ENCODE measurements at regions not wholly inside any gene's neighbourhood (a gene's known extent, or its start where the extent isn't known, plus 50 kb on each side); places are given as distances from the start of the nearest gene placed in this dataset.
A peak's percentile ranks its signal among the peaks of the same experiment; 100 is the strongest.

DNA sequence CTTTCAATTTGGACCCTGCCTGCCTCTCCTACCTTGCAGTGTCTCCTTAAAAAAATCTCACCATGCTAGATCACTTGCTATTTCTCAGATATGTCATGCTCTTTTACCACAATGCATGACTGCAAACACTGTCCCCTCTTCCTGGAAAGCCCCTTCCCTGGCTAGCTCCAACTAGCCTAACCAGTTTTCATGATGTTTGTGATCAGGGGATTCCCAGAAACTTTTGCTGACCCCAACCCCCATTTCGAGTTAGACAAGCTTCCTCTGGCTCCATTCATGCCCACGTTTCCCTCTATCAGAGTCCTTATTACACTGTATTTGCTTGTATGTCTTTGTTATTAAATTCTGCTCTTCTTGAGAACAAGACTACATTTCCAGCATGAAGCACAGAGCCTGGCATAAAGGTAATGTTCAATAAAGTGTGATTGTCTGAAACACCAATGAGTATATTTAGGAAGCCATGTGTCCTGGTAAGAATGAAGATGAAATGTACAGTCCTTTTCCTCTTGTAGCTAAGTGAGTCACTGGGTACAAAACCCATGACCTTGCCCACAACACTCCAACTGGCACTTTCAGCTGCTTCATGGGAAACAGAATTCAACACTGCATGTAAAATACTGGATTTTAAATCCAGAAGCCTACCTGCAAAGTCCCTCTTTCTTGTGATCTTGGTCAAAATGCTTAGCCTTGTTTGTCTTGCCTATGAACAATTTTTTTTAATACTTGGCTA lies 62.0 kb upstream of the ATL2 start:
- H3K4me3 ChIP-seq (ENCODE audit: low read depth, low read length): no peak overlapping the region
- TF ChIP-seq, protein P1, sequence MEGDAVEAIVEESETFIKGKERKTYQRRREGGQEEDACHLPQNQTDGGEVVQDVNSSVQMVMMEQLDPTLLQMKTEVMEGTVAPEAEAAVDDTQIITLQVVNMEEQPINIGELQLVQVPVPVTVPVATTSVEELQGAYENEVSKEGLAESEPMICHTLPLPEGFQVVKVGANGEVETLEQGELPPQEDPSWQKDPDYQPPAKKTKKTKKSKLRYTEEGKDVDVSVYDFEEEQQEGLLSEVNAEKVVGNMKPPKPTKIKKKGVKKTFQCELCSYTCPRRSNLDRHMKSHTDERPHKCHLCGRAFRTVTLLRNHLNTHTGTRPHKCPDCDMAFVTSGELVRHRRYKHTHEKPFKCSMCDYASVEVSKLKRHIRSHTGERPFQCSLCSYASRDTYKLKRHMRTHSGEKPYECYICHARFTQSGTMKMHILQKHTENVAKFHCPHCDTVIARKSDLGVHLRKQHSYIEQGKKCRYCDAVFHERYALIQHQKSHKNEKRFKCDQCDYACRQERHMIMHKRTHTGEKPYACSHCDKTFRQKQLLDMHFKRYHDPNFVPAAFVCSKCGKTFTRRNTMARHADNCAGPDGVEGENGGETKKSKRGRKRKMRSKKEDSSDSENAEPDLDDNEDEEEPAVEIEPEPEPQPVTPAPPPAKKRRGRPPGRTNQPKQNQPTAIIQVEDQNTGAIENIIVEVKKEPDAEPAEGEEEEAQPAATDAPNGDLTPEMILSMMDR (IDR thresholded peaks at IDR 0.05; ENCODE audit: insufficient read depth, low read depth, low read length, missing control alignments): no peak
- DNase-seq (ENCODE audit: low read depth): peak; percentile 87

DNA sequence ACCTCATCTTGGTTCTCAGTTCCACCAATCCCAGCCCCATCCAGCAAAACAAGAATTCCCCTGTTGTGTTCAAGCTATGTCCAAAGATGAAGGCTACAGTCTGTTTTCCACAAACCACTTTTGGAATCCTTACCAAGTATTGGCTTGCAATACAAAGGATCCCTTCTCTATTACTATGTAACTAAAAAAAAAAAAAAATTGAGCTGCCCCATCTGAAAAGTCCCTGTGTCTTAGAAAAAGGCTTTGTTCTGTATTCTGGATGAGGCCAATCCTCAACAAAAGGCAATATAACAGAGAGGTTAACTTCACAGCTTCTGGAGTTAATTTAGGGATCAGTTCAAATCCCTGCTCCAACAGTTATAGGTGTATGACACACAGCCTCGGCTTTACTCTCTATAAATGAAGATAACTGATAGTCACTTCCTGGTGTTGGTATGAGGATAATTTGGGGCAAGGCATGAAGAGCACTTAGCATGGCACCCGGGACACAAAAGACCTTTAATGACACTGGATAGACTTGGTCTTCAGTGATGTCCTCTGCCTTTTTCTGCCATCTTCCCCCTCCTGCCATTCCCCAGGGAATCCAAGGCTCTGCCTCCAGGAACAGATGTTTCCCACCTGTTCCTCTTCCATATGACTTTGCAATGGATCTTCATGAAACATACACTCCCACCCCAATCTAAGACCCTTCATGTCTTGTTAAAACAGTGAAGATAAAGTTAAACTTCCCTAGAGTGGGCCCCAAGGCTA lies 61.2 kb upstream of the ATL2 start:
- no peak overlapping the region for H3K4me3 ChIP-seq (ENCODE audit: low read depth, low read length)
- DNase-seq (ENCODE audit: low read depth): peak; percentile 16
- TF ChIP-seq, protein P1 (IDR thresholded peaks at IDR 0.05; ENCODE audit: insufficient read depth, low read depth, low read length, missing control alignments): no peak

- TF ChIP-seq, protein P1 (IDR thresholded peaks at IDR 0.05; ENCODE audit: insufficient read depth, low read depth, low read length, missing control alignments): no peak
- H3K4me3 ChIP-seq (ENCODE audit: low read depth, low read length): no peak overlapping the region
- no peak for DNase-seq (ENCODE audit: low read depth)
These were observed 59.2 kb upstream of the ATL2 start for GRCh38 chr2:38436227-38436664.

- TF ChIP-seq, protein P1 (IDR thresholded peaks at IDR 0.05; ENCODE audit: insufficient read depth, low read depth, low read length, missing control alignments): no peak
- DNase-seq (ENCODE audit: low read depth): no peak
- no peak overlapping the region for H3K4me3 ChIP-seq (ENCODE audit: low read depth, low read length)
These were observed 58.7 kb upstream of the ATL2 start for GRCh38 chr2:38435775-38436174.

DNA sequence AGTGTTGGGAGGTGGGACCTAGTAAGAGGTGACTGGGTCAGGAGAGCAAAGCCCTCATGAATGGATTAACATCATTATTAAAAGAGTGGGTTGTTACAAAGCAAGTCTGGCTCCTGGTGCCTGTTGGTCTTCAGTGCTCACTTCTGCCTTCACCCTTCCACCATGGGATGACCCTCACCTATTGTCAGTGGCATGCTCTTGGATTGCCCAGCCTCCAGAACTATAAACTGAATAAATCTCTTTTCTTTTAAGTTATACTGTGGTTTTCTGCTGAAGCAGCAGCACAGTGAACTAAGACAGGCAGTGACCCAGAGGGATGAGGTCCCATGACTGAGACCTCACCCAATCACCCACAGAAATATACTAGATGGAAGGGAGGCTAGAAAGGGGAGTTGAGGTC lies 57.5 kb upstream of the ATL2 start:
- DNase-seq (ENCODE audit: low read depth): no peak
- no peak overlapping the region for H3K4me3 ChIP-seq (ENCODE audit: low read depth, low read length)
- TF ChIP-seq, protein P1 (IDR thresholded peaks at IDR 0.05; ENCODE audit: insufficient read depth, low read depth, low read length, missing control alignments): no peak

GRCh38 chr2:38433607-38433975 lies 56.5 kb upstream of the ATL2 start:
- no peak overlapping the region for H3K4me3 ChIP-seq (ENCODE audit: low read depth, low read length)
- TF ChIP-seq, protein P1 (IDR thresholded peaks at IDR 0.05; ENCODE audit: insufficient read depth, low read depth, low read length, missing control alignments): no peak
- DNase-seq (ENCODE audit: low read depth): no peak
